Stimulated activated CD8-positive, alpha-beta memory T cell treated with anti-CD3 and anti-CD28 coated beads, Interleukin-12 subunit alpha, Interleukin-12 subunit beta, amount 100 ng/mL, for 24 hours (primary cell): ENCODE measurements at regions not wholly inside any gene's neighbourhood (a gene's known extent, or its start where the extent isn't known, plus 50 kb on each side); places are given as distances from the start of the nearest gene placed in this dataset.
"Not testable (repeated sequence)": the region's sequence is repeated elsewhere in the genome, so short reads cannot be mapped to it uniquely, and the experiment has no call there.

Experiments used
- DNase-seq: peaks from one replicate; pipeline ENCODE4 v3.0.0-alpha.2; 2020; ENCODE audit errors: extremely low read depth

- DNase-seq: no peak
Observed at GRCh38 chr12:75646329-75647210, 135.2 kb upstream of the KRR1 start.

GRCh38 chr12:75644472-75645072, 133.2 kb upstream of the KRR1 start:
- no peak for DNase-seq

GRCh38 chr12:75643119-75643518, 131.7 kb upstream of the KRR1 start:
- DNase-seq: not testable (repeated sequence)

DNA sequence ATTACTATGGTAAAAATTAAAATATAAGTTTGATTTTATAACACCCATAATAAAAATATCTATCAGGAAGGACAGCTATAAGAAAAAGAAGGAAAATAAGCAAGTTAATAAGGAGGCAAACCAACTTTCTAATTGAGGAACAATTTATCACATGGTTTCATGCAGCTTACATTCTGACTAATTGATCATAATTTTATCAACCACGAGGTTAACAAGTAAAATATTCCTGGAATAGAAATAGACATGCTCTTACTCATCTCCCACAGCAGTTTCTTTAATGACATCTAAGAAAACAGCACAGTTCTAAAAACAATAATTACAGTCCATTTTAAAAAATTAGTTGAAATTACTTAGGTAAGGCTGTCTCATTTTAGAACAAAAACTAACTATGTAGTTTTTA, 130.8 kb upstream of the KRR1 start:
- DNase-seq: no peak

GRCh38 chr12:75641031-75641780, 129.8 kb upstream of the KRR1 start:
- DNase-seq: peak; percentile 27

DNA sequence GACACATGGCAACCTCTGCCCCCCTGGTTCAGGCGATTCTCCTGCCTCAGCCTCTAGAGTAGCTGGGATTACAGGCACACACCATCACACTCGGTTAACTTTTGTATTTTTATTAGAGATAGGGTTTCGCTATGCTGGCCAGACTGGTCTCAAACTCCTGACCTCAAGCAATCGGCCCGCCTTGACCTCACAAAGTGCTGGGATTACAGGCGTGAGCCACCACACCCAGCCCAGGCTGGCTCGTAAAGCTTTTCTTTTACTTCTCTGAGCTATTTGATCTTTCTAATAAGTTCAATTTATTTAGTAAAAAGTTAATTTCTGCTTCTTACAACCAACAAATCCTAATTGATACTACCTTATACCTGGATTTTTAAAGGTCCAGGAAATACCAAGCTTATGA, 127.4 kb upstream of the KRR1 start:
- no peak for DNase-seq

GRCh38 chr12:75636607-75637006, 125.2 kb upstream of the KRR1 start:
- DNase-seq: no peak

- no peak for DNase-seq
Observed at GRCh38 chr12:75635606-75636444, 124.4 kb upstream of the KRR1 start.

GRCh38 chr12:75634244-75635222, 123.1 kb upstream of the KRR1 start:
- DNase-seq: no peak

DNA sequence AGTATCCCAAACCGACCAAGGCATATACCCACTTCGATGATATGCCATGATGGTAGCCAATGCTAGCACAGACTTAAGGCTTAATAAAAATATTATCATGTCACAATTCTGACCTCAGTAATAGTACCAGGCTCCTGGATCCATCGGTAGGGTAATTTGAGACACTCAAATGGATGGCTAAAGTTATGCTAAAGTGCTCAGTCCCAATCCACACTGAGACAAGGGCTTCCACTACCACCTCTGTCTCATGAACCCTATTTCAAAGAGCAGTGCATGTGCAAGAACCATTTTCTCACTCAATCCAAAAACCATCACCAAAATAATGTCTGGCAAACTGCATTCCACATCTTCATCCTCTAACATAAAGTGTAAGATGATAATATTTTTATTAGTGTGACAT, 122.4 kb upstream of the KRR1 start:
- no peak for DNase-seq

DNA sequence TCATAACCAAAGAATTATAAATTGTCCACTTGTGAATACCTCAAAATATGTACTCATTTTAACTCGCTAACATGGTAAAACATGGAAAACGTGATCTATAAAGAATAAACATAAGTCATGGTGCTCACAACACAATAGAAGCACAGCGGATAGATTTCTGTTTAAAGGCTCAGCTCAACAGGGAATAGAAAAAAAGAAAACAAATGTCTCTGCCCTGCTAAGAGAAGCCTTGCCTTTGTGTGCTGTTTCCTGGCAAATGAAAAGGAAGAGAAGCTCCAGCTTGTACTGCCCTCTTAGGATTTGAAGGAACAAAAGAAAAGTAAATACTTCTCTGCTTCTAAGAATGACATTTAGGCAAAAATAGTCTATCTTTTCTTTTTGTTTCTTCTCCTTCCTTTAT, 121.0 kb upstream of the KRR1 start:
- DNase-seq: no peak

GRCh38 chr12:75631831-75632230, 120.4 kb upstream of the KRR1 start:
- DNase-seq: no peak

DNA sequence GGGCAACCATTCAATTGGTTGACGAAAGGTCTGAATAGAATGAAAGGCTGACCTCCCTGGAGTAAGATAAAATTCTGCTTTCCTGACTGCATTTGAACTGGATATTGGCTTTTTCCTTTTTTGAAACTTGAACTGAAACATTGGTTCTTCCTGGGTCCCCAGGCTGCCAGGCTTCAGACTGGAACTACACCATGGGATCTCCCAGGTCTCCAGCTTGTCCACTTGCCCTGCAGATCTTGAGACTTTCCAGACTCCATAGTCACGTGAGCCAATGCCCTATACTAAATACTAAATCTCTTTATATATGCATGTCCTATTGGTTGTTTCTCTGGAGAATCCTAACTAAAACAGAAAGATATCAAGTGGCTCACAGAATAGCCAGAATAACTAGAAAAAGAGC, 118.7 kb upstream of the KRR1 start:
- DNase-seq: no peak

DNA sequence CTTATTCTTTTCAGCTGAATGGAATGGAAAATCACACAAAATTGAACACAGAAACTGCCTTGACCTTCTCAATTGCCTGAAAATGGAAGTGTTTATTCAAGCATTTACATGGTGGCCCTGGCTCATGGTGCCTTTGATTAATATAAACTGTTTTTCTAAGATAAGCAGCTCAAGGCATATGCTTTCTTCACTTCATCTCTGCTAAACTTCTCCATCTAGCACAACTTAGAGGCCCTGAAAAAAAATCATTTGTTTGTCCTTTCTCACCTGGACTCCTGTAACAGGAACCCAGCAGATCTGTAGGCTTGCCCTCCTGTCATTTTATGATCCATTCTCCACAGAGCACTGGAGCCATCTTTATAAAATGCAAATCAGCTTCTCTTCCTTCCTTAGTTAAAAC, 117.5 kb upstream of the KRR1 start:
- DNase-seq: no peak

- no peak for DNase-seq
Observed at GRCh38 chr12:75628511-75628910, 117.1 kb upstream of the KRR1 start.

DNA sequence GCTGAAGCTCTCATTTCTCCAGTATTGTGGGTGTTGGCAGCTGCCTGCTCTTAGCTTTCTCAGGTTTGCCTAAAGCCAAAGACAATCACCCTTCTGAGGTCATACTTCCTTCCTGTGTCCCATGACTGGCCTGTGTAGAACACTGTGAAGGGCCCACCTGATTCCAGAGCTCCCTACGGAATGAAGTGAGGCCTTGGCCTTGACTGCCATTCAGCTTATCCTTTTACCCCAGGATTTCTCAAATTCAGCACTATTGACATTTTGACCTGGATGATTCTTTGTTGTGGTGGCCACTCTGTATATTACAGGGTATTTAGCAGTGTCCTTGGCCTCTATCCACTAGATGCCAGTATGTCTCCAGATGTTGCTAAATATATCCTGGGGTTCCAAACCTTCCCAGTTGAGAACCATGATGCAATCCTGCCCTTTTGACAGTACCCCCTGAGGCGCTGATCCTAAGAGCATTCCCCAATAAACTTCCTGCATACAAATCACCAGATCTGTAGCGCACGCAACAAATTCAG, 112.3 kb upstream of the KRR1 start:
- no peak for DNase-seq

DNA sequence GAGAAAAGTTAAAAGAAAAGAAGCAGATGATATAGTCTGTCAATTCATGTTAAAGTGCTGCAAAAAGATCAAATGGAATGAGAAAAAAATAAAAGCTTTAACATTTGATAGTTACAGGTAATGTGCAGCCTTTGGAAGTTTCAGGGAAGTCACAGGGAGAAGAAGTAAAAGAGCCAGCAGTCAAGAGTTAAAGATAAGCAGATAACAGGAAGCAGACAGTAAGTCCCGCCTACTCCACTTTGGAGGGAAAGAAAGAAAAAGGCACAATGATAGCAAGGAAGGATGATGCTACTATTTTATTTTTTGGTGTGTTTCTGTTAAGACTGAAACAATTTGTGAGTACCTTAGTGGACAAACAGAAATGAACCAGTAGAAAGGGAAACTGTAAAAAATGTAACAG, 111.1 kb upstream of the KRR1 start:
- DNase-seq: no peak

GRCh38 chr12:75614396-75614795, 103.0 kb upstream of the KRR1 start:
- DNase-seq: not testable (repeated sequence)

DNA sequence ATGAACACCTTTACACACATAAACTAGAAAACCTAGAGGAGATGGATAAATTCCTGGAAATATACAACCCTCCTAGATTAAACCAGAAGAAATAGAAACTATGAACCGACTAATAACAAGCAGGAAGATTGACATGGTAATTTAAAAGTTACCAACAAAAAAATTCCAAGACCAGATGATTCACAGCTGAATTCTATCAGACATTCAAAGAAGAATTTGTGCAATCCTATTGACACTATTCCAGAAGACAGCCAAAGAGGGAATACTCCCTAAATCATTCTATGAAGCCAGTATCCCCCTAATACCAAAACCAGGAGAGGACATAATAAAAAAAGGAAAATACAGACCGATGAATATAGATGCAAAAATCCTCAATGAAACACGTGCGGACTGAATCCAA, 102.6 kb upstream of the KRR1 start:
- DNase-seq: no peak

DNA sequence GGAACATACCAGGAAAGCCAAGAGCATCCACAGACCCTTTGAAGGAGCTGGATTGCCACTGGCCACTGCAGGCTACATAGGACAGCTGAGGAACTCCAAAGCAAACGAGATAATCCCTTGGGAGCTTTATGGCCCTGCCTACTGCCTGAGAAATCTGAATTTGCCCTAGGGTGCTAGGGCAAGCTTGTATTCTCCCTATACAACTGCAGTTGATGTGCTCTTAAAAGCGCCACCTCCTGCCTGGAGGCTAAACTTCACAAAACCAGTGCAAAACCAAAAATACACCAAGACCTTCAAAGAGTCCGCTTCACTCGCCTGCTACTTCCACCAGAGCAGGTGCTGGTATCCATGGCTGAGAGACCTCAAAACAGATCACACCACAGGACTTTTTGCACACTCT, 99.6 kb upstream of the KRR1 start:
- DNase-seq: no peak
